ENCODE measurements at regions not wholly inside any gene's neighbourhood (a gene's known extent, or its start where the extent isn't known, plus 50 kb on each side); places are given as distances from the start of the nearest gene placed in this dataset.

- H3K4me3 ChIP-seq, result no peak overlapping the region
- no peak for TF ChIP-seq CTCF (IDR thresholded peaks at IDR 0.05)
- DNase-seq (ENCODE audit: low spot score in 2 of 2), result no peak
Measured at GRCh38 chr2:114031605-114032505, 142.0 kb downstream of the ACTR3 start.

DNA sequence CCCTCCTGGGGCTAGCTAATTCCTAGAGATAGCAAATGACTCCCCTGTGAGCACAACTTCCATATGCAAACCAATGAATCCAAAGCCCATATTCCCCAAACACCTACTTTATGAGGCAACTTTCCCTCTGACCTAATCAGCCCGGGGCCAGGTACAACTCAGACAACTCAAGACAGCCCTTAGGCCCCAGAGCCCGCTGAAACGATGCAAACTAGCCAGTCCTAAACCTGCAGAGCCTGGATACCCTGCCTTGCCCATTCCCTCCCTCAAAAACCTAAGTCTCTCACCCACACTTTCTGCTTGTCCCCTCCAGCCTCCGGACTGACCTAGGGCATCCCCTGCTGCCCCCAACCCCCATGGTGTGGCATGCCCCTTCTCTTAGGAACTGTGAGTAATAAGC, 142.8 kb downstream of the ACTR3 start:
- DNase-seq (ENCODE audit: low spot score in 2 of 2), result no peak
- no peak overlapping the region for H3K4me3 ChIP-seq
- no peaks in the 10 kb centered on the region for H3K36me3 ChIP-seq
- H3K4me1 ChIP-seq, result no peaks in the 10 kb centered on the region
- no peak overlapping the region for H3K27ac ChIP-seq
- no peaks in the 10 kb centered on the region for H3K9me3 ChIP-seq
- TF ChIP-seq CTCF (IDR thresholded peaks at IDR 0.05), result no peak
- intact Hi-C loops (cut with DNase I), result no loop called here
- no peaks in the 10 kb centered on the region for H3K27me3 ChIP-seq

More at GRCh38 chr2:114031605-114032505, 142.0 kb downstream of the ACTR3 start:
- intact Hi-C loops (cut with DNase I), result no loop called here
- Histone ChIP-seq H3K27ac (no peak overlapping the region), H3K36me3 (no peaks in the 10 kb centered on the region), H3K9me3 (no peaks in the 10 kb centered on the region), H3K27me3 (no peaks in the 10 kb centered on the region), H3K4me1 (no peaks in the 10 kb centered on the region)

DNA sequence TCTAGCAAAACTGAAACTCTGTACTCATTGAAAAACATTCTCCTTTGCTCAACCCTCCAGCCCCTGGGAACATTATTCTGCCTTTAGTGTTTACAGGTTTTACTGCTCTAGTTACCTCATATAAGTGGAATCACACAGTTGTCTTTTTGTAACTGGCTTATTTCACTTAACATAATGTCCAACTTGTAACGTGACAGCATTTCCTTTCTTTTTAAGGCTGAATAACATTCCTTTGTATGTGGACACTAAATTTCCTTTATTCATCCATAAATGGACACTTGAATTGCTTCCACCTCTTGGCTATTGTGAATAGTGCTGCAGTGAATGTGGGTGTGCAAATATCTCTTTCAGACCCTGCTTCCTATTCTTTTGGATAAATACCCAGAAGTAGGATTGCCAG, 144.9 kb downstream of the ACTR3 start:
- intact Hi-C loops (cut with DNase I), result no loop called here
- Histone ChIP-seq H3K4me1 (no peaks in the 10 kb centered on the region), H3K9me3 (no peaks in the 10 kb centered on the region), H3K4me3 (no peak overlapping the region), H3K36me3 (no peaks in the 10 kb centered on the region), H3K27me3 (no peaks in the 10 kb centered on the region), H3K27ac (no peak overlapping the region)
- no peak for DNase-seq (ENCODE audit: low spot score in 2 of 2)
- TF ChIP-seq CTCF (IDR thresholded peaks at IDR 0.05), result no peak

DNA sequence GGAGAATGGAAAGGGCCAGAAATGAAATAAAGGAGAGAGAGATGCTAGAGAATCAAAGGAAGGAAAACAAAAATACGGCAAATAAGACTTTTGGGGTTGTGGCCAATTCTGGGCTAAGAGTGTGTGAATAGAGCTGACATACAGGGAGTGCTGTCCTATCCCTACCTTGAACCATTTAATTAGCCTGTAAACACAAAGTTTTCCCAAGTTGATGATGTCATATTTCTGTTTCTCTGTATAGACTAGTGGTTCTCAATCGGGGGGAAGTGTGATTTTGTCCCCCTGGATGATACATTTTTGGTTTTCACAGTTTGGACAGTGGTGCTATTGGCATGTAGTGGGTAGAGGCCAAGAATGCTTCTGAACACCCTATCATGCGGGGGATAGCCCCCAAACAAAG, 148.8 kb downstream of the ACTR3 start:
- H3K4me3 ChIP-seq, result no peak overlapping the region
- TF ChIP-seq CTCF (IDR thresholded peaks at IDR 0.05), result no peak
- no peaks in the 10 kb centered on the region for H3K9me3 ChIP-seq
- H3K36me3 ChIP-seq, result no peaks in the 10 kb centered on the region
- no peak overlapping the region for H3K27ac ChIP-seq
- H3K27me3 ChIP-seq, result no peaks in the 10 kb centered on the region
- no peaks in the 10 kb centered on the region for H3K4me1 ChIP-seq
- DNase-seq (ENCODE audit: low spot score in 2 of 2), result no peak
- intact Hi-C loops (cut with DNase I), result no loop called here

DNA sequence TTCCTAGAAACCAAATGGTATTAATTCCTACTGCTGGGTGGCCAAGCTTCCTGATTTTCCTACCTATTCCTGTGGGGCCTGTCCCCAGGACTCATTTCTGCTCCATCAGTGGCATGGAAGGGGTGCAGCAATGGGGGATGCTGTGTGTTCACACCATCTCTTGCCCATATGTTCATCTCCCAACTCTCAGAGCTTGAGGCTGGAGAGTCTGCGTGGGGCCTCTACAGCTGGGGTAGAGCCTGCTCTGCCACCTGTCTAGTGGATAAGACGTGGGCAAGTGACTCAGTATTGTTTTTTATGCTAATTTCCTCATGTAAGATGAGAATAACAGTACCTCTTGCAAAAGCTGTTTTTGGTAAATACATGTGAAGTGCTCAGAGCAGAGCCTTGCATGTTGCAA, 149.8 kb downstream of the ACTR3 start:
- intact Hi-C loops (cut with DNase I), result no loop called here
- TF ChIP-seq CTCF (IDR thresholded peaks at IDR 0.05), result no peak
- H3K27me3 ChIP-seq, result no peaks in the 10 kb centered on the region
- no peak overlapping the region for H3K4me3 ChIP-seq
- no peak overlapping the region for H3K27ac ChIP-seq
- no peaks in the 10 kb centered on the region for H3K36me3 ChIP-seq
- H3K4me1 ChIP-seq, result no peaks in the 10 kb centered on the region
- H3K9me3 ChIP-seq, result no peaks in the 10 kb centered on the region
- DNase-seq (ENCODE audit: low spot score in 2 of 2), result no peak

All from ascending aorta (tissue), 2 donors.